ENCODE measurements at regions not wholly inside any gene's neighbourhood (a gene's known extent, or its start where the extent isn't known, plus 50 kb on each side); places are given as distances from the start of the nearest gene placed in this dataset.

DNA sequence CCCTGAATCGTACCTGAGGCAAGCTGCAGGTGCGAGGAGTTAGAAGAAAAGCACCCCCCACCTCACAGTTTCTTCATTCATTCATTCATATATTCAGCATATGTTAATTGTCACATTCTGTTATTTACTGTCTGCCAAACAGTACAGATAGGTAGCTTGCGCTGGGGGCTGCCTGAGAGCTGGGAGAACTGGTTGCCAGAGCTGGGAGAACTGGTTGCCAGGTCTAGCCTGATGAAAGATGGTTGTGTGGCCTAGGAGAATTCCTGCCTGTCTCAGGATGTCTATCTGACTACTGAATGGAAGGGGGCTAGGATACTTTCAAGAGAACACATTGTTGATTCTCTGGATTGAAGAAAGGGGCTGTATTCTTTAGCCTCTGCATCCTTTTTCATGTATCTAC is 225.9 kb upstream of the POU3F1 start:
- no peaks in the 10 kb centered on the region for H3K27me3 ChIP-seq (ENCODE audit: control insufficient read depth, insufficient read depth, low read length)
- H3K9me3 ChIP-seq (ENCODE audit: control insufficient read depth, insufficient read depth, low read depth, low read length): peaks cover under 1% of the 10 kb centered on the region; the same call in 1 of the 2 replicates
- H3K4me3 ChIP-seq (ENCODE audit: low read depth, low read length): no peak overlapping the region

DNA sequence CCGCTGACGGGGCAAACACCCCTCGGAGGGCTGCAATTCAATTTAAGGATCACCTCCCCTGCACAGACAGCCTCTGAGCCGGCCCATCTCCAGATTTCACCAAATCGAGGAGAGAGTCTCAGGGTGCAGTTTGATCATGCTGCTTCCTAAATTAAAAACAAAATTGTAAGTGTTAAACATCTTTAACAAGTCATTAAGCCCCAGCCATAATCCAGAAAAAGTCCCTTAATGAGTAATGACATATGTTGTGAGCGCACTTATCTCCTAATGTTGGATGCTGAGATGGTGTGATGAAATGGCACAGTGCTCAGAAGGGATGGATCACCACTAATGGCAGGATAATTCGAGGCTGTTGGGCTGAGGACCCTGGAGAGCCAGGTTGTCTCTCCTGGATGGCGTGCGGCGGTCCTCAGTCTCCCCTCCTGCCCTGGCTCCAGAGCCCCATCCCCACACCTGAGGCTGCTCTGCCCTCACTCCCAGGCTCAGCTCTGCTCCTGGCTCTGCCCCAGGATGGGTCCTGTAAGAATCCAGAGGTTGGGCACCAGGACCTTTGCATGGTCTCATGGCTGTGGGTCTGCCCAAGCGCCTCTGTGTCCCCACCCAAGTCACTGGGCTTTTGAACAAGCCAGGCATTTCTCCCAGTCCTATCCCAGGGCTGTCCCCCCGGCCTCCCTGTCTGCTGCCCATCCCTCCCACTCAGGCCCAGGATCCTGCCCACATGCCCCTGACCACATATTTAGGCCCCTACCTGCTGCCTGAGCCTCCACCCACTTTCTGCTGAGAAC is 224.4 kb upstream of the POU3F1 start:
- Histone ChIP-seq H3K4me3 (ENCODE audit: low read depth, low read length) (no peak overlapping the region), H3K27me3 (ENCODE audit: control insufficient read depth, insufficient read depth, low read length) (no peaks in the 10 kb centered on the region), H3K9ac (ENCODE audit: low read length) (peak overlapping the region; percentile 13)

More for the DNA sequence above, 225.9 kb upstream of the POU3F1 start:
- Histone ChIP-seq H3K9ac (ENCODE audit: low read length) (no peak overlapping the region), H3K36me3 (ENCODE audit: control insufficient read depth, insufficient read depth, low read length) (no peaks in the 10 kb centered on the region), H3K27ac (ENCODE audit: low read depth, low read length) (no peak overlapping the region), H3K4me1 (ENCODE audit: control insufficient read depth, insufficient read depth, low read length) (peaks cover 52% of the 10 kb centered on the region)

DNA sequence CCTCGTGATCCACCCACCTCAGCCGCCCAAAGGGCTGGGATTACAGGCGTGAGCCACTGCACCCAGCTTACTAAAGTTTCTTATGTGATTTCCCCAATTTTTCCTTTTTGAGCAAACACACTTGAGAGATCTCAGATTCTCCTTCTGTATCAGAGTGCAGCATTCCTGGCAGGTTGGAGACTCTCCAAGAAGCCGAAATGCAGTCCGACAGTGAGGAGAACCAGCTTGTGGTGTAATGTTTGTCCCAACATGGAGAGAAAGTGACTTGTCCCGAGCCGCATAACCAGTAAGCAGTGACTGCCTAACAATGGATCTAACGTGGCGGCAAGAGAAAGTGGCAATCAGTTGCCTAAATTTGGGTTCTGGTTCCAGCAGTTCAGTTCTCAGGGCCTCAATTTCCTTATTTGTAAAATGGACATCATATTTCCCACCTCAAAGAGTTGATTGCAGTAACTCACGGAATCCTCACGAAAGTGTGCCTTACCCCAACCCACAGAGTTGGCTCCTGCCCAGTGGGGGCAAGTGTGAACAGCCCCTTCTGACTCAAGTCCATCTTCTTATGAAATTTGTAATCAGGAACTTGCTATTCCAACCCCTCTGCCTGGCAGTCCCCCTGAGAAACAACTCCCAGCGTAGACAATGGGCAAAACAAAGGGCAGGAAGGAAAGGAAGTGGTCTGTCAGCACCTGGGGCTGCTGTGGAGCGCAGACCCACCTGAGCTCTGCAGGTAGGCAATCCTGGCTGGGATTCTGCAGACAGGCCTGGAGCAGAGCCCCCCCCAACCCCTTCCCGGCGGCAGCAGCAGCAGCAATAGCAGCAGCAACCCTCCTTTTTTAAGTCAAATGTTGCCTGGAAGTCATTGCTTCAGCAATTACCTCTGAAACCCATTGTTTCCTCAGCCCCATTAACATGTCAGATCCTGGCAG is 223.6 kb upstream of the POU3F1 start:
- Histone ChIP-seq H3K9ac (ENCODE audit: low read length) (peak overlapping the region; percentile 53), H3K4me3 (ENCODE audit: low read depth, low read length) (no peak overlapping the region), H3K27ac (ENCODE audit: low read depth, low read length) (peak overlapping the region; percentile 67), H3K9me3 (ENCODE audit: control insufficient read depth, insufficient read depth, low read depth, low read length) (no peaks in the 10 kb centered on the region), H3K4me1 (ENCODE audit: control insufficient read depth, insufficient read depth, low read length) (peaks cover 60% of the 10 kb centered on the region), H3K36me3 (ENCODE audit: control insufficient read depth, insufficient read depth, low read length) (no peaks in the 10 kb centered on the region), H3K27me3 (ENCODE audit: control insufficient read depth, insufficient read depth, low read length) (no peaks in the 10 kb centered on the region)

More for the DNA sequence above, 224.4 kb upstream of the POU3F1 start:
- H3K9me3 ChIP-seq (ENCODE audit: control insufficient read depth, insufficient read depth, low read depth, low read length): no peaks in the 10 kb centered on the region
- peak overlapping the region; percentile 67; the same call in 1 of the 2 replicates for H3K27ac ChIP-seq (ENCODE audit: low read depth, low read length)
- peaks cover 58% of the 10 kb centered on the region for H3K4me1 ChIP-seq (ENCODE audit: control insufficient read depth, insufficient read depth, low read length)
- no peaks in the 10 kb centered on the region for H3K36me3 ChIP-seq (ENCODE audit: control insufficient read depth, insufficient read depth, low read length)

GRCh38 chr1:38268226-38268625 is 221.6 kb upstream of the POU3F1 start:
- no peak overlapping the region for H3K4me3 ChIP-seq (ENCODE audit: low read depth, low read length)
- no peaks in the 10 kb centered on the region for H3K36me3 ChIP-seq (ENCODE audit: control insufficient read depth, insufficient read depth, low read length)
- no peaks in the 10 kb centered on the region for H3K9me3 ChIP-seq (ENCODE audit: control insufficient read depth, insufficient read depth, low read depth, low read length)
- H3K4me1 ChIP-seq (ENCODE audit: control insufficient read depth, insufficient read depth, low read length): peaks cover 63% of the 10 kb centered on the region
- no peak overlapping the region for H3K27ac ChIP-seq (ENCODE audit: low read depth, low read length)
- no peaks in the 10 kb centered on the region for H3K27me3 ChIP-seq (ENCODE audit: control insufficient read depth, insufficient read depth, low read length)
- no peak overlapping the region for H3K9ac ChIP-seq (ENCODE audit: low read length)

GRCh38 chr1:38267037-38268036 is 220.7 kb upstream of the POU3F1 start:
- H3K4me1 ChIP-seq (ENCODE audit: control insufficient read depth, insufficient read depth, low read length): peaks cover 55% of the 10 kb centered on the region
- no peak overlapping the region for H3K27ac ChIP-seq (ENCODE audit: low read depth, low read length)
- H3K36me3 ChIP-seq (ENCODE audit: control insufficient read depth, insufficient read depth, low read length): no peaks in the 10 kb centered on the region
- H3K4me3 ChIP-seq (ENCODE audit: low read depth, low read length): no peak overlapping the region
- H3K9me3 ChIP-seq (ENCODE audit: control insufficient read depth, insufficient read depth, low read depth, low read length): no peaks in the 10 kb centered on the region
- H3K27me3 ChIP-seq (ENCODE audit: control insufficient read depth, insufficient read depth, low read length): no peaks in the 10 kb centered on the region
- H3K9ac ChIP-seq (ENCODE audit: low read length): no peak overlapping the region

- Histone ChIP-seq H3K36me3 (ENCODE audit: control insufficient read depth, insufficient read depth, low read length) (no peaks in the 10 kb centered on the region), H3K4me3 (ENCODE audit: low read depth, low read length) (no peak overlapping the region), H3K27me3 (ENCODE audit: control insufficient read depth, insufficient read depth, low read length) (no peaks in the 10 kb centered on the region), H3K4me1 (ENCODE audit: control insufficient read depth, insufficient read depth, low read length) (peaks cover 44% of the 10 kb centered on the region), H3K27ac (ENCODE audit: low read depth, low read length) (no peak overlapping the region), H3K9ac (ENCODE audit: low read length) (no peak overlapping the region), H3K9me3 (ENCODE audit: control insufficient read depth, insufficient read depth, low read depth, low read length) (no peaks in the 10 kb centered on the region)
These were observed 219.6 kb upstream of the POU3F1 start for GRCh38 chr1:38266197-38266520.

DNA sequence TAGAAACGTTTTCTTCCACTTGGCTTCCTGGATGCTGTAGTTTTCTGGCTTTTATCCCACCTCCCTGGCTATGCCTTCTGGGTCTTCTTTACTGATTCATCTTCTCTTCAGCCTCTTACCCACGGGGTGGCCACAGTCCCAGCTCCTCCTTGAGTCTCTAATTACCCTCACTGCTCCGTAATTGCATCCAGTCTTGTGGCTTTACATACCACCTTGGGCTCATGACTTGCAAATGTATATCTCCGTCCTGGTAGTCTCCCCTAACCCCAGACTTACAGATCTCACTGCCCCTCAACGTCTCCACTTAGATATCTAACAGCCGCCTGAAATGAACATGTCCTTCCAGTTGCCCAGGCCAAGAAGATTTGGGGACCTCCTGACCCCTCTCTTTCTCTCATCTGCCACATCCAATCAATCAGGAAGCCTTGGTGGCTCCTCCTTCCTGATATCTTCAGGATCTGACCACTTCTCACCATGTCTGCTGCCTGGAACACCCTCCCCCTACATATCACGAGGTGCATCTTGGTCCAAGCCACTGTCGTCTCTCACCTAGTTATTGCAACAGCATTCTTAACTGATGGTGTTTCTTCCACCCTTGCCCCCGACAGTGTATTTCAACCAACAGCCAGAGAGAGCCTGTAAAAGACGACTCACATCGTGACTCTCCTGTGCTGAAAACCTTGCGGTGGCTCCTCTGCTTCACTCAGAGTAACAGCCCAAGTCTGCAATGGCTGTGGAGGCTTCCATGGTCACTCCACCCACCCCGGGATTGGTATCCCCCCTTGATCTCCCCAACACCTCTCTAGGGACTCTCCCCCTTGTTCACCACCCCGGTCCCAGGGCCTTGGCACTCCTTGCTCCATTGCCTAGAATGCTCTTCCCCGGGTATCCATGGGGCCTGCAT is 219.0 kb upstream of the POU3F1 start:
- H3K27me3 ChIP-seq (ENCODE audit: control insufficient read depth, insufficient read depth, low read length): no peaks in the 10 kb centered on the region
- H3K36me3 ChIP-seq (ENCODE audit: control insufficient read depth, insufficient read depth, low read length): no peaks in the 10 kb centered on the region
- H3K27ac ChIP-seq (ENCODE audit: low read depth, low read length): no peak overlapping the region
- no peak overlapping the region for H3K9ac ChIP-seq (ENCODE audit: low read length)
- no peak overlapping the region for H3K4me3 ChIP-seq (ENCODE audit: low read depth, low read length)
- no peaks in the 10 kb centered on the region for H3K9me3 ChIP-seq (ENCODE audit: control insufficient read depth, insufficient read depth, low read depth, low read length)
- peaks cover 40% of the 10 kb centered on the region for H3K4me1 ChIP-seq (ENCODE audit: control insufficient read depth, insufficient read depth, low read length)

GRCh38 chr1:38263438-38263837 is 216.8 kb upstream of the POU3F1 start:
- H3K27ac ChIP-seq (ENCODE audit: low read depth, low read length): no peak overlapping the region
- peaks cover 20% of the 10 kb centered on the region for H3K4me1 ChIP-seq (ENCODE audit: control insufficient read depth, insufficient read depth, low read length)
- no peaks in the 10 kb centered on the region for H3K36me3 ChIP-seq (ENCODE audit: control insufficient read depth, insufficient read depth, low read length)
- H3K9me3 ChIP-seq (ENCODE audit: control insufficient read depth, insufficient read depth, low read depth, low read length): peaks cover 10% of the 10 kb centered on the region; the same call in 1 of the 2 replicates
- no peak overlapping the region for H3K4me3 ChIP-seq (ENCODE audit: low read depth, low read length)
- no peak overlapping the region for H3K9ac ChIP-seq (ENCODE audit: low read length)
- no peaks in the 10 kb centered on the region for H3K27me3 ChIP-seq (ENCODE audit: control insufficient read depth, insufficient read depth, low read length)

DNA sequence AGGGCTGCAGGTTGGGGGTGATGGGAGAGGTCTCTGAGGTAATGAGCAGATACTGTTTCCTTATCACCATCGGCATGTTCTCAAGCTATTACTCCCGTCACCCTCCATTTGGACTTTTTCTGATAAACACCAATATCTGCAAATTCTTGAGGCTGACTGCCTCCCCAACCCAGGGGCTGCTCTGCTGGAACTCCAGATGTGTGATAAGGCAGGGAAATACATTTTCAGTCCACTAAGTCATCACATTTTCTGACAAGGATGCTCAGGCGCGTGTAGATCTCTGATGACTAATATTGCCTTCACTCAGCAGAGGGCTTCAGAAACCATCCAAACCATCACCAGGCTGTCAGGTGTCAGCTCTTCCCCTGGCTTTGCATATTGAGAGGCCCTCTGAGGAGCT is 215.0 kb upstream of the POU3F1 start:
- Histone ChIP-seq H3K9ac (ENCODE audit: low read length) (no peak overlapping the region), H3K9me3 (ENCODE audit: control insufficient read depth, insufficient read depth, low read depth, low read length) (peaks cover 10% of the 10 kb centered on the region; the same call in 1 of the 2 replicates)

More for the DNA sequence above, 215.0 kb upstream of the POU3F1 start:
- Histone ChIP-seq H3K4me3 (ENCODE audit: low read depth, low read length) (no peak overlapping the region), H3K27me3 (ENCODE audit: control insufficient read depth, insufficient read depth, low read length) (no peaks in the 10 kb centered on the region), H3K27ac (ENCODE audit: low read depth, low read length) (no peak overlapping the region), H3K4me1 (ENCODE audit: control insufficient read depth, insufficient read depth, low read length) (0 out of 2 replicates have a peak, but pooled peaks cover 5% of the 10 kb centered on the region), H3K36me3 (ENCODE audit: control insufficient read depth, insufficient read depth, low read length) (no peaks in the 10 kb centered on the region)
